ENCODE measurements at regions not wholly inside any gene's neighbourhood (a gene's known extent, or its start where the extent isn't known, plus 50 kb on each side); places are given as distances from the start of the nearest gene placed in this dataset.

- no peak for DNase-seq (ENCODE audit: extremely low spot score, unreplicated experiment)
- H3K27ac Mint-ChIP-seq: no peak overlapping the region
- no peaks in the 10 kb centered on the region for H3K27me3 Mint-ChIP-seq
- H3K9me3 Mint-ChIP-seq: no peaks in the 10 kb centered on the region
- no peak for TF ChIP-seq CTCF (conservative IDR thresholded peaks at IDR 0.05)
- H3K36me3 Mint-ChIP-seq: no peaks in the 10 kb centered on the region
- H3K4me1 Mint-ChIP-seq (ENCODE audit: unreplicated experiment): no peaks in the 10 kb centered on the region
- peak overlapping the region; percentile 39 for H3K4me3 Mint-ChIP-seq
Measured at GRCh38 chr5:63687854-63688516, 274.3 kb downstream of the HTR1A start.

GRCh38 chr5:63686938-63687337, 275.3 kb downstream of the HTR1A start:
- no peak for TF ChIP-seq CTCF (conservative IDR thresholded peaks at IDR 0.05)
- no peak for DNase-seq (ENCODE audit: extremely low spot score, unreplicated experiment)
- H3K4me3 Mint-ChIP-seq: no peak overlapping the region
- H3K27me3 Mint-ChIP-seq: no peaks in the 10 kb centered on the region
- no peaks in the 10 kb centered on the region for H3K4me1 Mint-ChIP-seq (ENCODE audit: unreplicated experiment)
- H3K9me3 Mint-ChIP-seq: no peaks in the 10 kb centered on the region
- no peak overlapping the region for H3K27ac Mint-ChIP-seq
- H3K36me3 Mint-ChIP-seq: no peaks in the 10 kb centered on the region

GRCh38 chr5:63686181-63686580, 276.1 kb downstream of the HTR1A start:
- H3K4me3 Mint-ChIP-seq: no peak overlapping the region
- no peaks in the 10 kb centered on the region for H3K27me3 Mint-ChIP-seq
- no peak for DNase-seq (ENCODE audit: extremely low spot score, unreplicated experiment)
- no peaks in the 10 kb centered on the region for H3K4me1 Mint-ChIP-seq (ENCODE audit: unreplicated experiment)
- TF ChIP-seq CTCF (conservative IDR thresholded peaks at IDR 0.05): no peak
- no peaks in the 10 kb centered on the region for H3K36me3 Mint-ChIP-seq
- H3K27ac Mint-ChIP-seq: peak overlapping the region; percentile 10
- H3K9me3 Mint-ChIP-seq: no peaks in the 10 kb centered on the region

GRCh38 chr5:63685454-63685853, 276.8 kb downstream of the HTR1A start:
- no peaks in the 10 kb centered on the region for H3K27me3 Mint-ChIP-seq
- H3K4me1 Mint-ChIP-seq (ENCODE audit: unreplicated experiment): no peaks in the 10 kb centered on the region
- no peak overlapping the region for H3K4me3 Mint-ChIP-seq
- H3K27ac Mint-ChIP-seq: no peak overlapping the region
- no peaks in the 10 kb centered on the region for H3K36me3 Mint-ChIP-seq
- TF ChIP-seq CTCF (conservative IDR thresholded peaks at IDR 0.05): no peak
- H3K9me3 Mint-ChIP-seq: no peaks in the 10 kb centered on the region
- DNase-seq (ENCODE audit: extremely low spot score, unreplicated experiment): no peak

GRCh38 chr5:63674881-63675280, 287.4 kb downstream of the HTR1A start:
- DNase-seq (ENCODE audit: extremely low spot score, unreplicated experiment): no peak
- TF ChIP-seq CTCF (conservative IDR thresholded peaks at IDR 0.05): no peak
- Mint-ChIP-seq H3K9me3 (no peaks in the 10 kb centered on the region), H3K27ac (no peak overlapping the region), H3K27me3 (no peaks in the 10 kb centered on the region), H3K36me3 (no peaks in the 10 kb centered on the region), H3K4me3 (no peak overlapping the region), H3K4me1 (ENCODE audit: unreplicated experiment) (no peaks in the 10 kb centered on the region)

- Mint-ChIP-seq H3K9me3 (no peaks in the 10 kb centered on the region), H3K27ac (no peak overlapping the region), H3K4me3 (no peak overlapping the region), H3K4me1 (ENCODE audit: unreplicated experiment) (peaks cover 5% of the 10 kb centered on the region), H3K36me3 (no peaks in the 10 kb centered on the region), H3K27me3 (no peaks in the 10 kb centered on the region)
- DNase-seq (ENCODE audit: extremely low spot score, unreplicated experiment): no peak
- TF ChIP-seq CTCF (conservative IDR thresholded peaks at IDR 0.05): no peak
Measured at GRCh38 chr5:63655043-63655442, 307.2 kb downstream of the HTR1A start.

Measured in type B pancreatic cell (in vitro differentiated cells).